Limb (tissue), 2 donors: ENCODE measurements at regions not wholly inside any gene's neighbourhood (a gene's known extent, or its start where the extent isn't known, plus 50 kb on each side); places are given as distances from the start of the nearest gene placed in this dataset.
"Not testable (repeated sequence)": the region's sequence is repeated elsewhere in the genome, so short reads cannot be mapped to it uniquely, and the experiment has no call there.

Experiments used
- DNase-seq, 2 donors: peaks; one replicate each; pipeline ENCODE4 v3.0.0-alpha.2; 2016; ENCODE audit errors: extremely low spot score in 2 of 2

DNA sequence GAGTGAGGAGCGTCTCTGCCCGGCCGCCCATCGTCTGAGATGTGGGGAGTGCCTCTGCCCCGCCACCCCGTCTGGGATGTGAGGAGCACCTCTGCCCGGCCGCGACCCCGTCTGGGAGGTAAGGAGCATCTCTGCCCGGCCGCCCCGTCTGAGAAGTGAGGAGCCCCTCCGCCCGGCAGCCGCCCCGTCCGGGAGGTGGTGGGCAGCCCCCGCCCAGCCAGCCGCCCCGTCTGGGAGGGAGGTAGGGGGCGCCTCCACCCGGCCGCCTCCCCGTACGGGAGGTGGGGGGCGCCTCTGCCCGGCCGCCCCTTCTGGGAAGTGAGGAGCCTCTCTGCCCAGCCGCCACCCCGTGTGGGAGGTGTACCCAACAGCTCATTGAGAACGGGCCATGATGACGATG lies 1811.4 kb downstream of the EFNA5 start:
- not testable (repeated sequence) for DNase-seq

- no peak for DNase-seq
Observed at GRCh38 chr5:105849701-105850100, 1821.0 kb downstream of the EFNA5 start.

DNA sequence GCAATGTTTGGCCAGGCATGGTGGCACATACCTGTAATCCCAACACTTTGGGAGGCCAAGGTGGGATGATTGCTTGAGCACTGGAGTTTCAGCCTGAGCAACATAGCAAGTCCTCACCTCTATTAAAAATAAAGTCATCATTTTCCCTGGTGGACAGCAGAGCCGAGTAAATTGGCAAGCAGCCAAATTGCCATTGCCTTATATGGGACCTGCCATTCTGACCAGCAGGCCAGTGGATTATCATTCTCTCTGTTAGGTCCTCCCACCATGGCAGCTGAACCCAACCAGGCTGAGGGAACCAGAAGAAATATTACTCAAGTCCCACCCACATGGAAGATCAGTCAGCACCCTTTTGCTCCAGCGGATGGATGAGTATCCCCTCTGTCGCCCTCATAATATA lies 1829.9 kb downstream of the EFNA5 start:
- DNase-seq, result no peak

GRCh38 chr5:105836887-105837286 lies 1833.8 kb downstream of the EFNA5 start:
- no peak for DNase-seq

- peak in 1 of 2 donors; percentile 13 for DNase-seq
Observed at GRCh38 chr5:105836268-105836667, 1834.5 kb downstream of the EFNA5 start.

GRCh38 chr5:105828821-105829220 lies 1841.9 kb downstream of the EFNA5 start:
- DNase-seq, result no peak

DNA sequence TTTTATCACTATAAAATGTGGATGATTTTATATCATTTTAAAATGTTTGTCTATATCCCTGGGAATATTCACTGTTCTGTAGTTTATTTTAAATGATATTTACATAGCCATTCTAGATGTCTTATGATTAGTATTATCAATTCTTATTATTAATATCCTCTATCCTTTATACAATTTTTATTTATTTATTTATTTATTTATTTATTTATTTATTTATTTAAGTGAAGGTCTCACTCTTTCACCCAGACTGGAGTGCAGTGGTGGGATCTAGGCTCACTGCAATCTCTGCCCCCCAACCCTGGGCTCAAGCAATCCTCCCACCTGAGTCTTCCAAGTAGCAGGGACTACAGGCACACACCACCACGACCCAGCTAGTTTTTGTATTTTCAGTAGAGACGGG lies 1848.9 kb downstream of the EFNA5 start:
- DNase-seq, result no peak

DNA sequence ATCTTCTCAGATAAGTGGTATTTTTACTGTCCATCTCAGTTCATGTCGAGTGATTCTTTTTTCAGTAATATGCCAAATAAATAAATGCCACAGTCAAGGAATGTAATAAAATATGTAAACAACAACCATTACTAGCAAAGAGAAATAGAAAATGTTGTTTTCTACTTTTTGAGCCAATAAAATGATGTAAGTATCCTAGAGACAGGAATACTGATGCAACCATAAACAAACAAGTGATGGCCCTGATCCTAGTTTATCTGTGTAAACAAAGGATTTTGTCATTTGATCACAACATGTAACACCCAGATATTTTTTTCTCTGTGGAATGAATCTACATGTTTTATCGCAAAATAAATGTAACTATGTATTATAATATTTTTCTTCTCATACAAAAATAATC lies 1852.8 kb downstream of the EFNA5 start:
- DNase-seq, result no peak

DNA sequence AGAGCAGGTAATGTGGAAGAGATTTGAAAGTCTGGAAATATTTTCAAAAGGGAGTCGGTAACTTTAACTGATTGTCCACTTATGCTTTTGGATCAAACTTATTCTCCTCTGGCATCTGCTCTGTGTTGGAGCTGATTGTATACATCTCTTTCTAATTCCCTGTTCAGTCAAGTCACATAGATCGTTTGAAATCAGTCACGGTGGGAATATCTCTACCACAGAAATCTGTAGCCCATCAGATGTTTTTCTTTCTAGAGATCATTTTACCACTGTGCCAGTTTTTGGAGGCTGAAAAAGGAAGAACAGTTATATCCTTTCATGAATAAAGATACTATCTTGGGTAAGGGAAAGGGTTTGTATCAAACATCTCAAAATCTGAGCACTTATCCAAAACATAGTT lies 1853.3 kb downstream of the EFNA5 start:
- DNase-seq, result no peak

DNA sequence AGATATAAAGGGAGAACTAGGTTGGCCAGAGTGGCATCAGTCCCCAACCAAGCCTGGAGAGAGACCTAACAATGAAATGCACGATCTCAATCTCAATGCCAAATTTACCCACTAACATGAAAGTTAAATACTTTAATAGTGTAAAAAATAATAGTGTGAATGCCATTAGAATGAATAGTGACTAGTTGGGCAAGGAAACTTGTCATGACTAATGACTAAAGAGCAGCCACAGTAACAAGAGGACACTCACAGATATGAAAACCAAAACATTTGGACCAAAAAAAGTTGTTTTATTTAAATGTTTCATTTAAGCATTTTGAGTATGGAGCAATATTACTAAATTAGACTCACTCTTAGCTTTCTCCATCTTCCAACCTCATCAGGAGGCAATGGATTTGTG lies 1853.8 kb downstream of the EFNA5 start:
- DNase-seq, result no peak

GRCh38 chr5:105812304-105812703 lies 1858.4 kb downstream of the EFNA5 start:
- DNase-seq, result peak in 1 of 2 donors; percentile 16

- DNase-seq, result no peak
Observed at GRCh38 chr5:105807951-105808350, 1862.8 kb downstream of the EFNA5 start.

DNA sequence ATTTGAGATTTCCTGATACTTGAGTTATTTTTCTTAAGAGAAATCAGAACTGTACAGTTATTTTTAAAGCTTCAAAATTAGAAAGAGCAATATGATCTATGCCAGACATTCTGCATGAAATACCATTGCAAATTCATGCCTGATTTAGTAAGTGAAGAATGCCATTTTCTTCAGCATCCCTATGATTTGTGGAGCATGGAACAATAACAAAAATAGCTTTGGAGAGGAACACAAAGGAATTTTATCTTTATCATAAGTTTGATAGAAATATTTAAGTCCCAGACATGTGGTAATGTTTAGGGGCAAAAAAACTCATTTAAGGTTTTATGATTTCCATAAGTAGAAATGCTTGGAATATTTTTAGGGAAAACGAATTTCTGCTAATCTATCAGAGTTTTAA lies 1863.4 kb downstream of the EFNA5 start:
- peak in 1 of 2 donors; percentile 15 for DNase-seq

- DNase-seq, result no peak
Observed at GRCh38 chr5:105806596-105806995, 1864.1 kb downstream of the EFNA5 start.

GRCh38 chr5:105803431-105803830 lies 1867.3 kb downstream of the EFNA5 start:
- no peak for DNase-seq

DNA sequence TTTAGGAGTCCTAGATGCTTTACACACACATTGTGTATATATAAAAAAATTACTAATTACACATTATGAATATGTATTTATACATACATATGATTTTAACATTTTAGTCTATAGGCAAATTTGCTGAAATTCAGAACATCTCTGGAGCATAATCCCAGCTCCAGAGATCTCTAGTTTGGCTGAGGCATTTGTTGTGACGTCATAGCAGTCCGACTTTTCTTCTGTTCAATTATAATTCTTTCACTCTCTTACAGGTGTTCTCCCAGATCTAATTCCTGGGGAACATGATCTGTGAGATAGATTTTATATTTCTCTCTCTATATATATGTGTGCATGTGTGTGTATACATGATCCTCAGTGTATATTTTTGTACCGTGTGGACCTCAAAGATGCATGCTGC lies 1876.2 kb downstream of the EFNA5 start:
- DNase-seq, result no peak

DNA sequence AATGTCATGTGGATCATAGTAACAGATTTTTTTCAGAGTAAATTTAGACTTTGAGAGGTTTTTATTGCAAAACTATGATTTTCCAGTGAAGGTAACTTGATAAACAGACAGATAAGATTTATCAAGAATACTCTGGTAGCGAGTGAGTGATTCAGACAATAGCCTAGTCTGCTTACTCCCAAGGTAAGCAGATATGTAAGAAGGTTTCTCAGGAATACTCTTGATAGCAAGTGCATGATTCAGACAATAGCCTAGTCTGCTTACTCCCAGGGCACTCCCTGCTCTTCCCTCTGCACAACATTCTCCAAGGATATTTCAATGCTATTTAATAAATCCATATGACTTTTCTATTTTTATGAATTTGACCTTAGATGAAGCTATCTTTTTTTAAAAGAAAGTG lies 1881.5 kb downstream of the EFNA5 start:
- no peak for DNase-seq

GRCh38 chr5:105783811-105784210 lies 1886.9 kb downstream of the EFNA5 start:
- DNase-seq, result no peak

DNA sequence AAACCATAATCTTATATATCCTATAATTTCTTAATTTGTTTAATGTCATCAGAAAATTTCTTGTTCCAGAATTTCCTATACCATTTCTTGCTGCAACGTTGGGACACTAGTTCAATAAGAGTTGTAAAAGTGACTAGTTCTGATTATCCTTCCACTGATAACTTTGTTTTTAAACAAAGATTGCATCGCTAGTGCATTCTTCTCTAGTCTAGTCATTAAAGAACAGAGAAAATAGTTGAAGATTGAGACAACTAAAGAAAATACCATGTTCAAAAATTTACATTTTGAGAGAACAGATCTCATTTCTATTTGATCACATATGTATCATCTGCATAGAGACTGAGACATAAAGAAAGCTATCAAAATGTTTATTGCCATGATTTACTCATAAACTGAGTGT lies 1888.2 kb downstream of the EFNA5 start:
- no peak for DNase-seq

DNA sequence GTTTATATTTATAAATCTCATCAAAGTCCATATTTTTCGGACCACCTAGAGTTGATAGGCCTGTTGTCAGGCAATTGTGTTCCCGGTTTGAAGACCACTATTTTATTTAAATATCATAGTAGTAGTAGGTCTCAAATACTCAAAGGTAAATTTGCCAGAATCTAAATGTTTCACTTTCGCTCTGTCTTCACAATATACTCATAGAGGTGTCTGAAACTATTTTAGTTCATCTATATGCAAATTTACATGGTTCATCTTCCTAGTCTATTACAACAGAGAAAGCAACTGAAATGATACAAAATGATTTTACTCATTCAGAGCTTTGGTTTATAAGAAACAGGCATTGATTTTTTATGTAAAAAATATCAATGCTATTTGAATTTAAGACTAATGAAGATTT lies 1897.5 kb downstream of the EFNA5 start:
- no peak for DNase-seq

GRCh38 chr5:105767267-105767666 lies 1903.5 kb downstream of the EFNA5 start:
- DNase-seq, result no peak

GRCh38 chr5:105762728-105763127 lies 1908.0 kb downstream of the EFNA5 start:
- DNase-seq, result no peak

DNA sequence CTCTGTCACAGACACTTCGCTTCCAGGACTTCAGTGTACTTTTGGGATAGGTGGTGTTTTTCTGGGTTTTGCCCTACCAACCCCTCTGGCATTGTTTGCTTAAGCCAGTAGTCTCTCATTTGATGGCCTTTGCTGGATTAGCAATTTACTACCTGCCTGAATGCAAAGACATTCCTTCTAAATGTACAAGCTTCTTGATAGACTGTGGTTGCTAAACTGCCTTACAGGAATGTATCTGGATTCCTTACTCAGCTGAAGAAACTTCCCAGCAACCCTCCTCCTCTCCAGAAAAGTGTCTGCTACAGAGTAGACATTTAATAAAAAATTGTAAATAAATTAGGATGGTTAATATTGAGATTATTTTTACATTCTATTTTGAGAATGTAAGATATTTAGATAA lies 1916.7 kb downstream of the EFNA5 start:
- DNase-seq, result no peak

DNA sequence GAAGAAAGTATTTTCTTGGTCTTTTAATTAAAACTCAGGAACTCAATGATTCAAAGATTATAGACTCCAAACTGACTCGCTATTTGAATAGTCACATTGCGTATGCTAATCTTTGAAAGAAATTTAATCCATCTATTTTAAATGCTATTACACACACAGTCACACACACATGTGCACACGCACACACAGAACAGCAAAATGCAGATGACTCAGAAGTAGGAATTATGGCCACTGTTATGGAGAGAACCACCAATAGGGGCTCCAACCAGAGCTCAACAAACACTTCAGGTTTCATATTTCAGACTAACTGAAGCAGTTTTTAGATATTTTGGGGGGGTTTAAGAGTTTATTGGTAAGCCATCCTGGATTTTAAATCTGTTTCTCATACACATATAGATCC lies 1917.9 kb downstream of the EFNA5 start:
- no peak for DNase-seq

DNA sequence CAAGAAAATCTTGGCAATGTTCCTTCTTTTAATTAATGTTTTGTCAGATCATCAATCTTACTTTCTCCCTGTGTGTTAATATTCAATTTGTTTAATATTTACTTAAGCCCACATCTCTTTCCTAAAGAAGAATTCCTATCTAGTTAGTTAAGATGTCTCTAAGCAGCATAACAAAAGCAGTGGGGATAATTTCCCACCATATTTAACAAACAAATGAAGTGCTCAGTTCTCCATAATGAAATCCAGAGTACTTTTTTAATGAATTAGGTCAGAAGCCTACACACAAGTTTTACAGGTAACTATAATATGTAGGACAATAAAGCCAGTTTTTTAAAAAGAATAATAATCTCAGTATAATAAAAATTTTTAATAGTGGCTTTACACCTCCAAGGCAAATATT lies 1918.8 kb downstream of the EFNA5 start:
- no peak for DNase-seq
